ENCODE measurements at regions not wholly inside any gene's neighbourhood (a gene's known extent, or its start where the extent isn't known, plus 50 kb on each side); places are given as distances from the start of the nearest gene placed in this dataset.

- TF ChIP-seq CSDC2 (CRISPR knock-in tag; IDR thresholded peaks at IDR 0.05) (no peak), ARNTL (CRISPR knock-in tag; IDR thresholded peaks at IDR 0.05; ENCODE audit: borderline replicate concordance, low read depth) (no peak), GLIS3 (CRISPR knock-in tag; IDR thresholded peaks at IDR 0.05) (no peak), ZNF565 (CRISPR knock-in tag; conservative IDR thresholded peaks at IDR 0.05; ENCODE audit: low read depth) (no peak), TCF4 (CRISPR knock-in tag; IDR thresholded peaks at IDR 0.05; ENCODE audit: borderline replicate concordance) (no peak)
- ATAC-seq = no peak; the same call in 2 of the 3 replicates
Observed at GRCh38 chr7:115631782-115632181, 398.8 kb downstream of the TFEC start.

- ATAC-seq = no peak
Observed at GRCh38 chr7:115630049-115630448, 400.5 kb downstream of the TFEC start.

GRCh38 chr7:115618676-115619075 is 411.9 kb downstream of the TFEC start:
- ATAC-seq = no peak

More at GRCh38 chr7:115630049-115630448, 400.5 kb downstream of the TFEC start:
- TF ChIP-seq TCF4 (CRISPR knock-in tag; IDR thresholded peaks at IDR 0.05; ENCODE audit: borderline replicate concordance) (no peak), ISL1 (CRISPR knock-in tag; IDR thresholded peaks at IDR 0.05) (no peak)

GRCh38 chr7:115613836-115614235 is 416.7 kb downstream of the TFEC start:
- no peak for ATAC-seq
- no peak for TF ChIP-seq ZFP30 (CRISPR knock-in tag; IDR thresholded peaks at IDR 0.05)
- no peak for TF ChIP-seq BACH2 (CRISPR knock-in tag; IDR thresholded peaks at IDR 0.05; ENCODE audit: borderline replicate concordance)
- no peak for TF ChIP-seq CSRNP3 (CRISPR knock-in tag; IDR thresholded peaks at IDR 0.05)
- no peak for TF ChIP-seq ISL1 (CRISPR knock-in tag; IDR thresholded peaks at IDR 0.05)
- TF ChIP-seq RARB (CRISPR knock-in tag; IDR thresholded peaks at IDR 0.05) = no peak
- no peak for TF ChIP-seq ZNF8 (CRISPR knock-in tag; IDR thresholded peaks at IDR 0.05)
- TF ChIP-seq TCF4 (CRISPR knock-in tag; IDR thresholded peaks at IDR 0.05; ENCODE audit: borderline replicate concordance) = no peak
- TF ChIP-seq OSR1 (CRISPR knock-in tag; IDR thresholded peaks at IDR 0.05) = no peak
- no peak for TF ChIP-seq TSHZ2 (CRISPR knock-in tag; IDR thresholded peaks at IDR 0.05)

More at GRCh38 chr7:115618676-115619075, 411.9 kb downstream of the TFEC start:
- no peak for TF ChIP-seq PPARA (CRISPR knock-in tag; IDR thresholded peaks at IDR 0.05; ENCODE audit: borderline replicate concordance)
- TF ChIP-seq ZNF565 (CRISPR knock-in tag; conservative IDR thresholded peaks at IDR 0.05; ENCODE audit: low read depth) = no peak
- TF ChIP-seq TOX (CRISPR knock-in tag; IDR thresholded peaks at IDR 0.05; ENCODE audit: borderline replicate concordance) = no peak
- no peak for TF ChIP-seq RARB (CRISPR knock-in tag; IDR thresholded peaks at IDR 0.05)
- no peak for TF ChIP-seq BACH2 (CRISPR knock-in tag; IDR thresholded peaks at IDR 0.05; ENCODE audit: borderline replicate concordance)
- TF ChIP-seq ZFP3 (CRISPR knock-in tag; IDR thresholded peaks at IDR 0.05) = no peak
- TF ChIP-seq ESRRG (CRISPR knock-in tag; IDR thresholded peaks at IDR 0.05) = no peak
- TF ChIP-seq CREB5 (CRISPR knock-in tag; IDR thresholded peaks at IDR 0.05; ENCODE audit: low read depth) = no peak
- no peak for TF ChIP-seq TCF4 (CRISPR knock-in tag; IDR thresholded peaks at IDR 0.05; ENCODE audit: borderline replicate concordance)
- no peak for TF ChIP-seq GLIS3 (CRISPR knock-in tag; IDR thresholded peaks at IDR 0.05)
- no peak for TF ChIP-seq TSHZ2 (CRISPR knock-in tag; IDR thresholded peaks at IDR 0.05)
- no peak for TF ChIP-seq ISL1 (CRISPR knock-in tag; IDR thresholded peaks at IDR 0.05)
- no peak for TF ChIP-seq CSDC2 (CRISPR knock-in tag; IDR thresholded peaks at IDR 0.05)
- no peak for TF ChIP-seq POU6F1 (CRISPR knock-in tag; IDR thresholded peaks at IDR 0.05; ENCODE audit: borderline replicate concordance, low read depth)
- no peak for TF ChIP-seq ZNF8 (CRISPR knock-in tag; IDR thresholded peaks at IDR 0.05)

All from SK-N-SH treated with all-trans-retinoic acid at 6 μM for 48 hours (cell line).